Omental fat pad (tissue), 3 donors: ENCODE measurements at regions not wholly inside any gene's neighbourhood (a gene's known extent, or its start where the extent isn't known, plus 50 kb on each side); places are given as distances from the start of the nearest gene placed in this dataset.

Experiments used
- ATAC-seq: fragments of 150-250 bp; one replicate; pipeline ENCODE4 v1.9.1; 2016; ENCODE audit warnings: mild to moderate bottlenecking, moderate library complexity; ENCODE audit not compliant: low FRiP score
- DNase-seq: peaks from one replicate; pipeline ENCODE4 v3.0.0-alpha.2; 2019; ENCODE audit warnings: low spot score
- TF ChIP-seq, protein P1 (sequence below), 3 donors: fragments of 450-650 bp; IDR thresholded peaks; one replicate each; pipeline ENCODE4 v1.5.1; 2016 to 2017; ENCODE audit warnings: antibody characterized with exemption in 3 of 3, mild to moderate bottlenecking in 3 of 3, moderate library complexity in 2 of 3

DNA sequence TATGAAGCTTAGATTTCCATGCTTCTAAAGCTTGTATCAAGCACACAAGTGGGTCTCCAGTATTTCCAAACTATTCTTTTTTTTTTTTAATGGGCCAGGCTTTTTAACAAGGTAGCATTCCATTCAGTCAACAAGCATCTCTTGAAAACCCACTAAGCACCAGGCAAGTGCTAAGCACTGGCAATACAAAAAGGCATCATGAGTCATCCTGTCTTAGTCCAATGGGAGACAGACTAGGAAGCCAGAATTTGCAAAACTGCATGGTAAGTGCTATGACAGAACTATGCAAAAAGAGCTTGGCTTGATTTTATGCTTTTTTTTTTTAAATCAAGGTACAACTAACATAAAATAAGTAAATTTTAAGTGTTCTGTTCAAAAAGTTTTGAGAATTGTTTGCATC lies 109.3 kb upstream of the DST start:
- TF ChIP-seq, protein P1, sequence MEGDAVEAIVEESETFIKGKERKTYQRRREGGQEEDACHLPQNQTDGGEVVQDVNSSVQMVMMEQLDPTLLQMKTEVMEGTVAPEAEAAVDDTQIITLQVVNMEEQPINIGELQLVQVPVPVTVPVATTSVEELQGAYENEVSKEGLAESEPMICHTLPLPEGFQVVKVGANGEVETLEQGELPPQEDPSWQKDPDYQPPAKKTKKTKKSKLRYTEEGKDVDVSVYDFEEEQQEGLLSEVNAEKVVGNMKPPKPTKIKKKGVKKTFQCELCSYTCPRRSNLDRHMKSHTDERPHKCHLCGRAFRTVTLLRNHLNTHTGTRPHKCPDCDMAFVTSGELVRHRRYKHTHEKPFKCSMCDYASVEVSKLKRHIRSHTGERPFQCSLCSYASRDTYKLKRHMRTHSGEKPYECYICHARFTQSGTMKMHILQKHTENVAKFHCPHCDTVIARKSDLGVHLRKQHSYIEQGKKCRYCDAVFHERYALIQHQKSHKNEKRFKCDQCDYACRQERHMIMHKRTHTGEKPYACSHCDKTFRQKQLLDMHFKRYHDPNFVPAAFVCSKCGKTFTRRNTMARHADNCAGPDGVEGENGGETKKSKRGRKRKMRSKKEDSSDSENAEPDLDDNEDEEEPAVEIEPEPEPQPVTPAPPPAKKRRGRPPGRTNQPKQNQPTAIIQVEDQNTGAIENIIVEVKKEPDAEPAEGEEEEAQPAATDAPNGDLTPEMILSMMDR (IDR thresholded peaks at IDR 0.05), result no peak
- DNase-seq (no peak), ATAC-seq (no peak)

DNA sequence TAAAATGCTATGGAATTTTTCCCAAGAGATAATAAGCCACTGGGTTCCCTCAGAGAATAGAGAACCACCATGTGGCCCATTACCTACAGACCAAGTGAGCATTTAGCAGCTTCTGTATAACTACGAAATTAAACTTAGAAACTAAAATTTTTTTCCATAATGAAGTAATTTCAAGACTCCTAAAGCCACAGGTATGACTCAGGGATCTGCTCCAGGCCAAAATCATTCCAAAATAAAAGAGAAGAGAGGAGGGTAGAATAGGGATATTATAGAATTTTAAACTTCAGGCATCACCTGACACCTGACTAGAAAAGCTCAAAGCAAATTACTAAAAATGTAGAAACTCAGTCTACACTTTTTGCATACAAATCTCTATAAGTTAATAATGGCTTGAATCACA lies 108.9 kb upstream of the DST start:
- TF ChIP-seq, protein P1 (IDR thresholded peaks at IDR 0.05), result no peak
- DNase-seq (no peak), ATAC-seq (no peak)

DNA sequence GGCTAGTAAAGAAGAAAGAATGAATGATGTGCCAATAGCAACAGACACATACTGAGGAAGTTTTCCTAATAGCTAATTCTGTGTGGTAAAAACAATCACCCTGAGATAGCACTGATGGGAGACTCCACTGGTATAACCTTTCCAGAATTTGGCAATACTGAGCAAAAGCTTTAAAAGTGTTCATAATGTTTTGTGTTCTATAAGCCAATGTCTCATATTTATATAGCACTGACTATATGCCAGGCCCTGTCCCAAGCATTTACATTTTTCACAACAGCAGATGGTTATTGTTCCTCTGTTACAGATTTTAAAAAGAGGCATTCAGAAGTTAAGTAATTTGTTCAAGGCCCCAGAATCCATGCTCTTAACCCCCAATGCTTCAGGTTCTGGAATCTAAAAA lies 108.0 kb upstream of the DST start:
- TF ChIP-seq, protein P1 (IDR thresholded peaks at IDR 0.05), result no peak

DNA sequence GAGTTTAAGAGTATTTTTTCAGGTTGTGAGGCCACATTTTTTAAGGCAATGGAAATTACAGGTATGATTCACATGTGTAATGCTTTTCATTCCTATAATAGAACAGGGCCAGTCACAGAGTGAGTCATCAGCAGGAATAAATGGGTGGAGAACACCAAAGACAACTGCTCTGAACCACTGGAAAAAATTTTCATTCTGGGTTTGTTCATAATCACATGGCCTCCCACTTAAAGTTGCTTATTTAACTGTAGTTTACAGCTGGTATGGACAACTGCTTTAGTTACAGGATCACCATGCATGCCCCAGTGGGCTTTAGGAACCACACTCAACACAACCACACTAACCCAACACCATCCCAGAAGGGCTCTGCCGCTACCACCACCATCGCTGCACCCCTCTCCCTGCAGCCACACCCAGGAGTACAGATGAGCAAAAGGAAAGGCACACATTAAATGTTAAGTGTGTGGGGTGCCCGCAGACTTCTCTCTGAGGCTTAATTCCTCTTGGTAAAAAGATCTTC lies 107.0 kb upstream of the DST start:
- DNase-seq (no peak), ATAC-seq (peak; percentile 83)
- TF ChIP-seq, protein P1 (IDR thresholded peaks at IDR 0.05), result no peak

More for the DNA sequence above, 108.0 kb upstream of the DST start:
- DNase-seq (no peak), ATAC-seq (no peak)

DNA sequence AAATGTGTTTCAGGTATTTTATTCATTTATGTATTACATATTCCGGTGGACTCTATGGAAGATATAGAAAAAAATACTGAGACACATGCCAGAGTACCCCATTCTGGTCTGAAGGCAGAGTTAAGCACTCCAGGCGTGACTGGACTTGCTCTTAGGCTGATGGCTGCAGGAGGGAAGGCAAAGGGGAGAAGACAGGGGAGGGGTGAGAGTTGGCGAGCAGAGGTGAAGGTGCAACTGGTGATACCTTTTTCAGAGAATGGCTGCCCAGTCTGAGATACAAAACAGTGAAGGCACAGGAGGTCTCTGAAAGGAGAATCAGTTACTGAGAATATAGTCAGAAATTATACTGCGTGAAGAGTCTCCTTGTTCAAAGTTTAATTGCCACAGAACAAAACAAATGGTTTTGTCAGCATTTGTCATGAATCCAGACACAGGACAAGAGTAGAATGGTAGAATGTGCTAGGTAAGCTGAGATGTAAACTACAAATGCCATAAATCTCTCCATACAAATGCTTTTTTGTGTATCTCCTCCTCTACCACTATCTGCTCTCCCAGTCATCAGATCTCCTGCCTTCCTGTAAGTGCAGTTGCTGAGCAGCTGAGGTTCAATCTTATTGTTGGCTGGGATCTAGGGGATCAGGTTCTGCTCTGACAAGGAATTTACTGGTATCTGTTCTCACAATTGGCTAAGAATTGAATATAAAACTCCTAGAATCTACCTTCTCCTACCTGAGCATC lies 104.2 kb upstream of the DST start:
- ATAC-seq, result no peak
- DNase-seq, result no peak
- TF ChIP-seq, protein P1 (IDR thresholded peaks at IDR 0.05), result no peak

DNA sequence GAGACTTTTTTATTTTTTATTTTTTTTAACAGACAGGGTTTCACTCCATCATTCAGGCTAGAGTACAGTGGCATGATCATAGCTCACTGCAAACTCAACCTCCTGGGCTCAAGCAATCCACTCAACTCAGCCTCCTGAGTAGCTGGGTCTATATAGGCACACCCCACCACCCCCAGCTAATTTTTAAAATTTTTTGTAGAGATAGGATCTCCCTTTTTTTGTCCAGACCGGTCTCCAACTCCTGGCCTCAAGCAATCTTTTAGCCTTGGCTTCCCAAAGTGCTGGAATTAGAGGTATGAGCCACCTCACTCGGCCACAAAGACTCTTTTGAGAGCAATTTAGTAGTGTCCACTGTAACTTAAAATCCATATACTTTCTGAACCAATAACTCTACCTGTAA lies 103.3 kb upstream of the DST start:
- ATAC-seq, result no peak
- DNase-seq, result no peak
- TF ChIP-seq, protein P1 (IDR thresholded peaks at IDR 0.05), result no peak

DNA sequence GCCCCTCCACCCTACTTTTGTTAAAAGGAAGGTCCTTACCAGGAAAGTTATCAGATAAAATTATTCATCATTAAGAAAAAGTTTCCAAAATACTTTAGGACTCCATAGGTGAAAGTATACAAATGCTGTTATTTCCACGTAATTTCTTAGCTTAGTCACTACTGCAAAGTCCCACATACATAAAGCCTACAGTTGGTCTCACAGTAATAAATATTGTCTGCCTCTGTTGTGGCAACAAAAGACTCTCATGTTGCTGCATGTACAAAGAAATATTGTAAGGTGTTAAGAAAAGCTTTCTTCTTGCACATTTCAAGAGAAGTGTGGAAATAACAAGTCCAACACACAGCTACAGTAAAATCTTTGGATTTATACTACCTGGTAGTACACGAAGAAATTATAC lies 102.4 kb upstream of the DST start:
- DNase-seq (no peak), ATAC-seq (no peak)
- TF ChIP-seq, protein P1 (IDR thresholded peaks at IDR 0.05), result no peak
